PC-3 (cell line): ENCODE measurements at regions not wholly inside any gene's neighbourhood (a gene's known extent, or its start where the extent isn't known, plus 50 kb on each side); places are given as distances from the start of the nearest gene placed in this dataset.

Experiments
- CTCF ChIP-seq: fragments of 300-600 bp; sonication (generic); conservative IDR thresholded peaks from 2 replicates; pipeline ENCODE4 v1.5.1; 2017; ENCODE audit warnings: antibody characterized with exemption, low read depth, mild to moderate bottlenecking, low read length
- EZH2 ChIP-seq: fragments of 300-600 bp; sonication (generic); IDR thresholded peaks from one replicate; pipeline ENCODE4 v1.6.1; 2017; ENCODE audit warnings: antibody characterized with exemption, mild to moderate bottlenecking, low read length; ENCODE audit not compliant: unreplicated experiment
- EZH2phosphoT487 ChIP-seq: fragments of 300-600 bp; sonication (generic); IDR thresholded peaks from 2 replicates; pipeline ENCODE4 v1.6.1; 2018; ENCODE audit warnings: mild to moderate bottlenecking, antibody characterized with exemption, low read length, borderline replicate concordance

GRCh38 chr16:51849715-51850114 is 697.2 kb downstream of the TOX3 start:
- TF ChIP-seq CTCF (no peak), EZH2 (no peak), EZH2phosphoT487 (no peak)
